GM19351 (cell line): ENCODE measurements at regions not wholly inside any gene's neighbourhood (a gene's known extent, or its start where the extent isn't known, plus 50 kb on each side); places are given as distances from the start of the nearest gene placed in this dataset.

Experiments used
- ATAC-seq: cut with Tn5 transposase; IDR thresholded peaks from one replicate; pipeline ENCODE4 v1.9.1; 2021; ENCODE audit warnings: mild to moderate bottlenecking, moderate library complexity; ENCODE audit not compliant: unreplicated experiment

DNA sequence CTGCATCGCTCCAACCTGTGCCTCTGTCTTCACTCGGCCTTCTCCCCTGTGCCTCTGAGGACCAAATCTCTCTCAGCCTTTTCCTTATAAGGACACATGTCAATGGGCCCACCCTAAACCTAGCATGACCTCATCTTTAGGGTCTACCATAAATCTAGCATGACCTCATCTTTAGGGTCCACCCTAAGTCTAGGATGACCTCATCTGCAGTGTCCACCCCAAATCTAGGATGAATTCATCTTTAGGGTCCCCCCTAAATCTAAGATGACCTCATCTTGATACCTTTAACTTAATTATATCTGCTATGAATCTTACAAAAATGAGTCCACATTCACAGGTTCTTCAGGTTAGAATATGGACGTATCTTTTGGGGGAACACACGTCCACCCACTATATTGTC lies 131.1 kb upstream of the RPL38 start:
- ATAC-seq, result no peak

DNA sequence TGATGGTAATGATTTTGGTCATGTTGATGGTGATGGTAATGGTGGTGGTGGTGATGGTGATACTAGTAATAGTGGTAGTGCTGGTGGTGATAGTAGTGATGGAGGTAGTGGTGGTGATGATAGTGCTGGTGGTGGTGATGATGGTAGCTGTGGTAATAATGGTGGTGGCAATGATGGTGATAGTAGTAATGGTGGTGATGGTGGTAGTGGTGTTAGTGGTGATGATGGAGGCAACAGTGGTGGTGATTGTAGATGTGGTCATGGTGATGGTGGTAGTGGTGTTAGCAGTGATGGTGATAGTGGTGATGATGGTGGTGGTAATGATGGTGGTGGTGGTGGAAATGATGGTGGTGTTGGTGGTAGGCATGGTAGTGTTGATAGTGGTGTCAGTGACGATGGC lies 127.0 kb upstream of the RPL38 start:
- ATAC-seq, result no peak

DNA sequence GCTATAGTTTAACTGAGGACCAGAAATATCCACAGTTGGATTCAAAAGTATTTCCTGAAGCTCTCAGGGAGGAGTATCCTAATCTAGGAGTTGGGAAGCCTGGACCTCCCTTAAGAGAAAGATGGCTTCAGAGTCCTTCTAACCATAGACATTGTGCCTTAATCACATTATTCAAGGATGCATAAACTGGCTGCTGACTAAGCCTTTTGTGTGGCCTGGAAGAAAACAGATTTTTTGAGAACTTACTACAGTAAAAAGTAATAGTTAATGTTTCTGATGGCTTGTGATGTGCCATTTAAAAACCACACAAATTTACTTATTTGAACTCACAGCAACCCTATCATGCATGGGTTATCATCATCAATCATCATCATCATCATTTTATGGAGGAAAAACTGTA lies 126.2 kb upstream of the RPL38 start:
- ATAC-seq, result no peak

DNA sequence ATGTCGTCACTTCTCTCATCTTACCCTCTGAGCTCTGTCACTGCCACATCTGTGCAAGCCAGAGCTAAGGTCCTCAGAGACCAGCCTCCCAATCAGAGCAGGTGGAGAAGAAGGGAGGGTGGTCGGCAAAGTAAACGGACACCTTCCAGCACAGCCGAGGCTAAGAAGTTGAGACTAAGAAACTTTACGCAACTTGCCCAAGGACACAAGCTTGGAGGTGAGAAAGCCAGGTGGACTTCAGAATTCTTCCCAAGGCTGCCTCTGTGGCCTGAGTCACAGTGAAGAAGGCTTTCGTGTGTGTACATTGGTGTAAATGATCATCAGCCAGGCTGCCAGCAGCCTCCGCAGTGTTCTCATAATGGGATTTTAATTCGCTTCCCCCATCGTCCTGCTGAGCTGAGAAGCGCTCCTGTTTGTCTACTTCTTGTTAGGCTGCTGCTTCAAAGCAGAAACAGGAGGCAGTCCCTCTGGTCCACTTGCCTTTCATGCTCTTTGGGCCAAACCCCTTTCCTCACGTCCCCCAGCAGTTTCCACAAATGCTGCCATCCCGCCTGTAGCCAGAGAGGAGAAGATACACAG lies 125.0 kb upstream of the RPL38 start:
- ATAC-seq, result no peak

DNA sequence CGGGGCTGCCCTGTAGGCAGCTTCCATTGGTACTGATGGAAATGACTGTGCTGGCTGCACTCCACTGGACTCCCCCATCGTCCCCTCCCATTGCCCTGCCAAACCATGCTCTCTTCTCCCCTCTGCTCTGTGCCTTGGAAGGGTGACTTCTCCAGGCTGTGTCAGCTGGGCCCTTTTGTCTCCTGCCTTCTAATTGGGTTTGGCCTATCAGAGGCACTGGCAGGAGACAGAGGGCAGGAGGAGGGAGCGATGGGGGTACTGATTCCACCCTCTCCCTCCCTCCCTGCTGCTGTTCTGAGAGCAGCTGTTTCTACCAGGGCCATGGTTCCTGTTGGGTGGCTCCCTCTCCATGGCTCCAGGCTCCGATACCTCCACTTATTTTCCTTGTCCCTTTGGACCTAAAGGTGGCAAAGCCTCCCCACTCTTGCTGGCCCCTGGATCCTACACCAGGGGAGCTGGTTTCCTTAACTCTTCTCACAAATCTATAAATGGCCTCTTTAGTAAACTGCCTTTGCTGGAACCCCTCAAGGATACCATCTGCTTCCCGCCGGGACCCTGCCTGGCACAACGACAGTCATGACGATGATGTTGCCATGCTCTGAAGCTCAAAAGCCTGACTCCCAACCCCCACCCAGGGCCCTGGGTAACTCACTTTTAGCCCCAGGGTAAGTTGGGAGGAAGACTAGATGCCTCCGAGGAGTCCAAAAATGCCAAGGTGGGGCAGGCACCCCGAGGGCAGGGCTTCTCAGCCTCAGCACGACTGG lies 123.8 kb upstream of the RPL38 start:
- no peak for ATAC-seq

DNA sequence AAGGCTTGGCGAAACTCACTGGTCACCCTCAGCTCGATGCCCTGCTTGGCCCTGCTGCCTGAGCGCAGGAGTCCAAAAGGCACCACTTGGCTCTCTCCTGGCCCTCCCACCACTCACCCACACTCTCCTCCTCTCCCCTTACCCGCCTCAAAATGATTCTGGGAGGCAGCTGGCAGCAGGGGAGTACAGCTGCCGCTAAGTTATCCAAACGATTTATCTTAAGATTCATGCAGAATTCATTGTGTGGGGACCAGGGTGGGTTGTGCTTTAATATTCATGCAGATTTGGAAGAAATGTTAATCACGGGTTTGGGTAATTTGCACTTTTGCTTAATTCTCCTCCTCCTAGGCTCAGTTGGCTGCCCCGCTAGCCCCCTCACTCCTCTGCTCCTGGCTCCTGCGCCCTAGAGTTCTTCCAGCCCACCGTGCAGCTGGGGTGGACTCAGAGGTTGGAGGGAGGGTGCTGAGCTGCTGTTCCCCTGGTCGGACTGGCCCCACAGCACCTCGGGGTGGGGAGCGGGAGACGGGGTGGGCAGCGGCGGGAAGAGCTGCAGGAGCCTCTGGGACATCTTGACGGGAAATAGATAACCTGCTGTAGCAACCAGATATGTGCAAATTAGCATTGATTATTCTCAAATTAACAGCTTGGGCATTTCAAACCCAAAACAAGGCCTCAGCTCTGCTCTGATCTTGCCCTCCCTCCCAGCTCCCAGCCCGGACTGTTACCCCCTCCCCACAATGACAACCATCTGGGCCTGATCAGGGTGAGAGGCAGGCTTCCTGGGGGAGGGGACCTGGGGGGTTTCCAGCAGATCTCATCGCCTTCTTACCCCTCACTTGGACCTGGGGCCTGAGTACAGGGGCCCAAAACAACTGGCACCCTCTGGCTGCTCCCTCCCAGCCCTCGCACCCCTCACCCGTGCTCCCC lies 122.6 kb upstream of the RPL38 start:
- no peak for ATAC-seq

GRCh38 chr17:74082886-74083285 lies 120.6 kb upstream of the RPL38 start:
- no peak for ATAC-seq

- no peak for ATAC-seq
Observed at GRCh38 chr17:74083321-74083720, 120.2 kb upstream of the RPL38 start.

DNA sequence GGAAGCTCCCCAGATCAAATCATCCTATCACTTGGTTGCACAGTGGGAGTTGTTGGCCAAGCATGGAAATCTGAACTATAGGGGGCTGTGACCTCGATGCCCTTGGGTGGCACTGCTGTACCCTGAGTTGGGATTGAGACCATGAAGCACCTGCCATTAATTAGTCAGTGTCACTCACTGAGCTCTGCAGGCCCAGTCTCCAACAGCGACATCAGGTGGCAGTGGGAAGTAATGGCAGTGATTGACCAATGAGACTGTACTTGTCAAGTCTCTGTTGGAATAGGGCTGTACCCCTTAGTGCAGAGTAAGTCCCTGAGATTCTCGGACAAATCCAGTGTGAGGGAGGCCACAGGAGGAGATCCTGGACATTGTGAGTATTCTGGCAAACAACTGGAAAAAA lies 118.0 kb upstream of the RPL38 start:
- no peak for ATAC-seq

GRCh38 chr17:74087002-74087585 lies 116.4 kb upstream of the RPL38 start:
- ATAC-seq, result no peak

GRCh38 chr17:74088285-74088933 lies 115.1 kb upstream of the RPL38 start:
- no peak for ATAC-seq

DNA sequence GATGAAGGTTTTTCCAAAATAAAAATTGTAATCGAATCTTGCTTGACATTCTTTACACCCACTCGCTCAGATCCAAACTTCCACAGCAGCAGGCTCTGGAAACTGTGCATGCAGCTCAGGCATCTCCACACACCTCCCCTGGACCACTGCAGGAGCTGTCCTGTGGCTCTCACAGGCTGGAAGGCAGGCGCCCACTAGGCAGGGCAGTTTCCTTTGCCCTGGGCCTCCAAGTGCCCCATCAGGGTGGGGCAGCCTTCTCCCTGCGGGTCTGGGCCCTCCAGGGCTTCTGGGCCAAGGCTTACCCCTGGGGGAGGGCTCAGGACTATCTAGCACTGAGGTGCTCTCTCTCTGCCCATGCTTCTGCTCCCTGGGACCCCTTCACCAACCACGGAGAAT lies 114.5 kb upstream of the RPL38 start:
- no peak for ATAC-seq

GRCh38 chr17:74089380-74089779 lies 114.1 kb upstream of the RPL38 start:
- ATAC-seq, result no peak

DNA sequence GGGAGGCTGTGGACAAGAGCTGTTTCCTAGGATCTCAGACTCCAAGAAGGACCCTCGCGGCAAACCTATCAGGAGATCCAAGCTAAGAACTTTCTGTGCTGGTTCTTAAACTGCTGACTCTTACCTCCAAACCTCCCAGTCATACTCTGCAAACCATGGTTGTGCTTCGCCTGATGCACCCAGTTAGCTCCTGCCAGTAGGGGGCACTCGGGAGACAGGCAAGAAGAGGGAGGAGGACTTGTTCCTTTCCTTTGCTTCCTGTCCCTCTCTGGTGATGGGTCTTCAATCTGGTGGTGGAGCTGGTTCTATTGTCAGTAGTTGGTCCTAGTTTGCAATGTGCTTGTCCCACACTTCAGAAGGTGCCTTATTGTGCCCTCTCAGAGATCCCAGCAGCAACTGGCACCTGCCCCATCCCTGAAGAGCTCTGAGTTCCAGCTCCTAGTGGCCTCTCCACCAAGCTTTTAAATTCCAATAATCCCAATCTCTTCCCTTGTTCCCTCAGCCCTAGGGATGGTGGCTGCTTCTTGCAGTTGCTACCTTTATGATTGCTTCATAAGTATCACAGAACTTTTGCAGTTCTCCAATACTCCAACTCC lies 113.5 kb upstream of the RPL38 start:
- no peak for ATAC-seq

DNA sequence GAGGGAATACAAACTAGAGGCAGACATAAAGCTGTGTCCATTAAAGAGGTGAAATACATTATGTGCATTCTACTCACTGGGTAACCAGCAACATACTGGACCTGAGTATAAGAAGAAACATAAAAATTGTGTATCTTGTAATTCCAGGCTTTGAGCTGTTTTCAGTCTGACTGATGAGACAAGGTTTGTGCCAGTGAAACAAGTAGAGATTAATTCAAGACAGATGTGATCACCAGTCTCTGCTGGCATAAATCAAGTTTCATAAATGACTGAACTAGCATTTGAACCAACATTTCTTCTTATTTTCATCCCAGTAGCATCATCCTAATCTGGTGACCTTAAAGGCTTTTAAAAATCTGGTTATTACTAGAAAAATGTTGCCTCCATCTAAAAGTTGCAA lies 108.8 kb upstream of the RPL38 start:
- ATAC-seq, result no peak

DNA sequence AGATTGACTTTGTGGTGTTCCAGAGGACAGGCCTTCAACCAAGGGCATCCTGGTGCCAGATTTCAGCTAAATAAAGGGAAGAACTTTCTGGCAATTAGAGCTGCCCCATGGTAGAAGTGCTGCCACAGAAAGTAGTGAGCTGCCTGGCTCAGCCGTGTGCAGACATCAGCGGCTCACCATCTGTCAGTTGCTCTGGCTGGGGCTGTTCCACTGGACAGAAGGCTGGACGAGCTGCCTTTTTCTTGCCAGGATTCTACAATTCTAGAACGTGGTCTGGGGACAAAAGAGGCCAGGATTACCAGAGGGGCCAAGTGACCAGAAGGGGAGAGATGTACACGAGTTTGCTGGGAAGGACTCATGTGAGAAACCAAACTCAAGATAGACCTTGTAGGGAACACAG lies 107.0 kb upstream of the RPL38 start:
- ATAC-seq, result no peak

DNA sequence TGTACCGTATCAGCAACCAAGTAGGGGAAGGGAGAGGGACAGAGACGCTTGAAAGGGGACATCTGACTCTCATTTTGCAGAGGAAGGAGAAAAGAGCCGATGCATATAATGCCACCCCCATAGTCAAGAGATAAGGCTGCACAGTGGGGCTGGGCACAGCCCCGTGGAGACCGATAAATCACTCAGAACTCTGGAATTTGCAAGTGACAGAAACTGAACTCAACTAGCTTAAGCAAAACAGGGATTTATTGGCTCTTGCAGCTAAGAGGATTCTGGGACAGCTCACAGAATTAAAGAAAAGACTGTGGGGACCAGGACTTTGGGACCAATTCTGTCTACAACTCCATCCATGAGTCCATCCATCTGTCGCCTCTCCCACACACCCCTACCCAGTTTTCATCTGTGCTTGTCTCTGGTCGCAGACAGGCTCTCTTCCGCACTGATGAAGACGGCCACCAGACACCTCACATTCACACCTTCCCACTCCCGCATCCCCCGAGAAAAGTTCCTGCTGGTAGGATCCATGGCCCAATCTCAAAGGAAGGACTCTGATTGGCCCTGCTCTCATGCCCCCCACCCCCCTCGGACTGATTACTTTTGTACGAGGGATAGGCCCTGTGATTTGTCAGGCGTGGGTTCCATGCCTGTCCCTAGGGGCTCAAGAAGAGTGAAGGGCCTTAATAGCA lies 105.9 kb upstream of the RPL38 start:
- no peak for ATAC-seq

GRCh38 chr17:74098136-74099024 lies 105.1 kb upstream of the RPL38 start:
- ATAC-seq, result no peak
